Fibroblast of villous mesenchyme (primary cell): ENCODE measurements at regions not wholly inside any gene's neighbourhood (a gene's known extent, or its start where the extent isn't known, plus 50 kb on each side); places are given as distances from the start of the nearest gene placed in this dataset.

Source experiments
- DNase-seq: peaks from one replicate; pipeline ENCODE4 v3.0.0-alpha.2; 2010; ENCODE audit warnings: low read depth
- H3K4me3 ChIP-seq: 2 replicates; pipeline ENCODE4 v1.5.1; 2011; ENCODE audit warnings: low read depth, mild to moderate bottlenecking, low read length
- TF ChIP-seq, protein P1 (sequence below): IDR thresholded peaks from 2 replicates; pipeline ENCODE4 v1.5.1; 2012; ENCODE audit warnings: low read depth, mild to moderate bottlenecking, low read length; ENCODE audit not compliant: insufficient read depth

- TF ChIP-seq, protein P1, sequence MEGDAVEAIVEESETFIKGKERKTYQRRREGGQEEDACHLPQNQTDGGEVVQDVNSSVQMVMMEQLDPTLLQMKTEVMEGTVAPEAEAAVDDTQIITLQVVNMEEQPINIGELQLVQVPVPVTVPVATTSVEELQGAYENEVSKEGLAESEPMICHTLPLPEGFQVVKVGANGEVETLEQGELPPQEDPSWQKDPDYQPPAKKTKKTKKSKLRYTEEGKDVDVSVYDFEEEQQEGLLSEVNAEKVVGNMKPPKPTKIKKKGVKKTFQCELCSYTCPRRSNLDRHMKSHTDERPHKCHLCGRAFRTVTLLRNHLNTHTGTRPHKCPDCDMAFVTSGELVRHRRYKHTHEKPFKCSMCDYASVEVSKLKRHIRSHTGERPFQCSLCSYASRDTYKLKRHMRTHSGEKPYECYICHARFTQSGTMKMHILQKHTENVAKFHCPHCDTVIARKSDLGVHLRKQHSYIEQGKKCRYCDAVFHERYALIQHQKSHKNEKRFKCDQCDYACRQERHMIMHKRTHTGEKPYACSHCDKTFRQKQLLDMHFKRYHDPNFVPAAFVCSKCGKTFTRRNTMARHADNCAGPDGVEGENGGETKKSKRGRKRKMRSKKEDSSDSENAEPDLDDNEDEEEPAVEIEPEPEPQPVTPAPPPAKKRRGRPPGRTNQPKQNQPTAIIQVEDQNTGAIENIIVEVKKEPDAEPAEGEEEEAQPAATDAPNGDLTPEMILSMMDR = no peak
- no peak for DNase-seq
- H3K4me3 ChIP-seq = no peak overlapping the region
These were observed 198.1 kb downstream of the DPY19L2 start for GRCh38 chr12:63470161-63470560.

DNA sequence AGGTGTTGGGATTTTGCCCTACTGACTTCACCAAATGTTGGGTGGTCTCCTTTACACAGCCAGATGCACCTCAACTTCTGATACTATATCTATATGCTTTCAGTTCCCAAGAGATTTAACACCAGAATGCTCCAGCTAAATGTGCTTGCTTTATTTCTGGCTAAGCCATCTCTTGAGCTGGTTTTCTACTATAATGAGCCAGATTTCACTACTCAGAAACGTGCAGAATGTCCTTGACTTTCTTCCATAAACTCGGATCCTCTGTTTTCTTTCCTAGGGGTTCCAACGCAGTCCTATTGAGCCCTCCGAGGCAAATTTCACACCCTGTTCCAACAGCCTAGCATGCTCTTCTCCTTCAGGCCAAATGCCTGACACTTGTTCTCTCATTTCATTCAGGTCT is 200.3 kb downstream of the DPY19L2 start:
- H3K4me3 ChIP-seq = no peak overlapping the region
- no peak for DNase-seq
- TF ChIP-seq, protein P1 = no peak

- no peak for DNase-seq
- TF ChIP-seq, protein P1 = no peak
- H3K4me3 ChIP-seq = no peak overlapping the region
These were observed 210.4 kb downstream of the DPY19L2 start for GRCh38 chr12:63457857-63458256.

- DNase-seq = no peak
- no peak overlapping the region for H3K4me3 ChIP-seq
- TF ChIP-seq, protein P1 = no peak
These were observed 210.9 kb downstream of the DPY19L2 start for GRCh38 chr12:63457428-63457827.

GRCh38 chr12:63450816-63451215 is 217.5 kb downstream of the DPY19L2 start:
- TF ChIP-seq, protein P1 = no peak
- H3K4me3 ChIP-seq = no peak overlapping the region
- DNase-seq = no peak

DNA sequence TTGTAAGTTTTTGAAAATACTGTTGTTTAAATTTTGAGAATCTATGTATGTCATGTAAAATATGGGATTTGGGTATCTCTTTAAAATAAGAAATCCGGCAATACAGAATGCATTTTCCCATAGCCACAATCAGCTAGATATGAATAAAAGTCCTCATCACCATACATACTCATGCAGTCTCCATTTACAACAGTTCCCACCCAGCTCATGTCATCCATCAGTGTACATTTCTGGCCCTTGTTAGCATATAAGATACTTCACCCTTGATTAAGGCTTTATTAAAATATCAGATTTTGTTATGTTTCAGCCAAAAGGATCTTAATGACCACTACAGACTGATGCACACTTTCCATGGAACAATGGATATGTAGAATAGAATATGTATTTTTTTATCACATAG is 218.0 kb downstream of the DPY19L2 start:
- TF ChIP-seq, protein P1 = no peak
- H3K4me3 ChIP-seq = no peak overlapping the region
- DNase-seq = no peak

DNA sequence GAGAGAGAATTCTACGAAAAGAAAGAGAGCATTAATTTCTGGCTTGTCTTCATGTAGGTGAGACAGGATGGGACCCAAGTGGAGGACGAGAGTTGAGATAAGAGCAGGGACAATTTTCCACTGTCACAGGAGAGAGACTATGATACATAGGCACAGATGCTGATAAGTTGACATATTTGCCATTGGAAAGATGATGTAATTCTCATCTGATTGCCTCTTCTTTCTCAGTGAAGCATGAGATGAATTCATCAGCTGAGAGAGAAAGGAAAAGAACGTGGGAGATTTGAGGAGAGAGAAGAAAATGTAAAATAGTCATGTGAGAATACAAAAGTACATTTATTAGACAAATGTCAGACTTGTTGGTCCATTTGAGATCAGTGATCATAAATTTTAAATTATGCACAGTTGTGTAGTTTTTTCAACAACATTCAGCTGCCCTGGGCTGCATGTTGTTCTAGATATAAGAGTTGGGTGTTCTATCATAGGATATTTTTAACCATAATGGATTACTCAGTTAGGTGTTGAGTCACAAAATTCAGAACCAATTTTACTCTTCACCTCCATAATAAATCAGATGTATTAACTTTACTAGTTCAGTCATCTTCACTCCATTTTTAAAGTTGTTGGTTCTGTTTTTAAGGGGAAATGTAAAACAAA is 222.9 kb downstream of the DPY19L2 start:
- H3K4me3 ChIP-seq = no peak overlapping the region
- no peak for DNase-seq
- TF ChIP-seq, protein P1 = no peak
